H1 (cell line): ENCODE measurements at regions not wholly inside any gene's neighbourhood (a gene's known extent, or its start where the extent isn't known, plus 50 kb on each side); places are given as distances from the start of the nearest gene placed in this dataset.

Source experiments
- CTCF ChIA-PET: fragments of 300-600 bp; sonication (Branson Sonifier 250); formaldehyde crosslinking; loops from one replicate; lab custom pipeline; 2021; ENCODE audit not compliant: partially characterized antibody; lab: Charles Lee
- POLR2A ChIA-PET: fragments of 300-600 bp; sonication (Branson Sonifier 250); formaldehyde crosslinking; loops from one replicate; lab custom pipeline; 2021; ENCODE audit warnings: inconsistent platforms; ENCODE audit not compliant: partially characterized antibody; lab: Charles Lee
- DNase-seq, 2 experiments: peaks; one replicate each; pipeline versions ENCODE4 v3.0.0 to v3.0.0-alpha.2; 2010 to 2022; ENCODE audit warnings: low spot score in 2 of 2, low read depth in 1 of 2, mixed read lengths in 1 of 2
- FAIRE-seq: peaks from 2 replicates; lab custom pipeline; 2011; peaks lifted over from hg19 to GRCh38; lab: Jason Lieb, UNC
- H2AFZ ChIP-seq: 2 replicates; pipeline ENCODE4 v1.8.1; 2012; ENCODE audit warnings: low read length, inconsistent platforms
- H2AK5ac ChIP-seq: 2 replicates; pipeline ENCODE4 v1.6.1; 2013; ENCODE audit warnings: low read depth, low read length
- H2BK120ac ChIP-seq: replicated peaks from 2 replicates; pipeline ENCODE3; 2013; ENCODE audit warnings: low read depth, low read length, inconsistent platforms
- H2BK12ac ChIP-seq: 2 replicates; pipeline ENCODE4 v1.6.1; 2013; ENCODE audit warnings: low read depth, low read length
- H2BK15ac ChIP-seq: 2 replicates; pipeline ENCODE4 v1.6.1; 2013; ENCODE audit warnings: low read length
- H2BK20ac ChIP-seq: 2 replicates; pipeline ENCODE4 v1.6.1; 2013; ENCODE audit warnings: low read length
- H2BK5ac ChIP-seq: 2 replicates; pipeline ENCODE4 v1.6.1; 2013; ENCODE audit warnings: low read depth, low read length
- H3K14ac ChIP-seq: 2 replicates; pipeline ENCODE4 v1.6.1; 2013; ENCODE audit warnings: inconsistent platforms; ENCODE audit not compliant: insufficient read length
- H3K18ac ChIP-seq: 2 replicates; pipeline ENCODE4 v1.6.1; 2013; ENCODE audit warnings: low read length; ENCODE audit errors: extremely low read depth
- H3K23ac ChIP-seq: 2 replicates; pipeline ENCODE4 v1.6.1; 2013; ENCODE audit warnings: inconsistent platforms; ENCODE audit not compliant: insufficient read length
- H3K23me2 ChIP-seq: 2 replicates; pipeline ENCODE4 v1.6.1; 2013; ENCODE audit warnings: low read depth, low read length
- H3K27ac ChIP-seq: 2 replicates; pipeline ENCODE4 v1.6.1; 2011; ENCODE audit warnings: low read depth, low read length, inconsistent platforms
- H3K27me3 ChIP-seq, 4 experiments: replicated peaks in 1 of 4; 1 replicate in 1 of 4; 2 replicates in 3 of 4; pipeline versions ENCODE4 v1.6.1 to v1.8.1; 2011 to 2013; ENCODE audit warnings: low read length in 3 of 4, mild to moderate bottlenecking in 3 of 4, inconsistent platforms in 2 of 4, mixed read lengths in 2 of 4, moderate library complexity in 1 of 4; ENCODE audit not compliant: control insufficient read depth in 3 of 4, insufficient read depth in 3 of 4; ENCODE audit errors: extremely low read depth in 1 of 4
- H3K36me3 ChIP-seq, 4 experiments: 2 replicates each; pipeline versions ENCODE4 v1.6.1 to v1.8.1; 2011 to 2013; ENCODE audit warnings: mild to moderate bottlenecking in 4 of 4, low read length in 3 of 4, moderate library complexity in 2 of 4, control low read depth in 1 of 4, inconsistent platforms in 1 of 4; ENCODE audit not compliant: insufficient read depth in 4 of 4, control insufficient read depth in 2 of 4
- H3K4ac ChIP-seq: replicated peaks from 2 replicates; pipeline ENCODE3; 2013; ENCODE audit warnings: low read length, low read depth, mixed read lengths, inconsistent platforms; ENCODE audit not compliant: insufficient read length
- H3K4me1 ChIP-seq, 4 experiments: replicated peaks in 1 of 4; 1 replicate in 1 of 4; 2 replicates in 3 of 4; pipeline versions ENCODE4 v1.6.1 to v1.8.1; 2011 to 2013; ENCODE audit warnings: low read length in 3 of 4, inconsistent platforms in 2 of 4, mixed read lengths in 1 of 4; ENCODE audit not compliant: insufficient read depth in 4 of 4, control insufficient read depth in 3 of 4
- H3K4me2 ChIP-seq, 2 experiments: 2 replicates each; pipeline versions ENCODE4 v1.6.1 to v1.8.1; 2011 to 2013; ENCODE audit warnings: low read depth in 2 of 2, low read length in 2 of 2, control low read depth in 1 of 2, inconsistent platforms in 1 of 2, mild to moderate bottlenecking in 1 of 2; ENCODE audit not compliant: insufficient read depth in 1 of 2
- H3K4me3 ChIP-seq, 4 experiments: fragments of 200-600, 300-600 bp in 1 of 4; sonication (generic), shearing (Covaris generic), sonication (Bioruptor Twin) in 1 of 4; 2 replicates each; pipeline versions ENCODE4 v1.5.1 to v1.8.1; 2011 to 2016; ENCODE audit warnings: low read length in 4 of 4, low read depth in 3 of 4, control low read depth in 2 of 4, inconsistent platforms in 2 of 4, mild to moderate bottlenecking in 2 of 4, mixed read lengths in 1 of 4, moderate library complexity in 1 of 4; ENCODE audit not compliant: insufficient read depth in 2 of 4; ENCODE audit errors: extremely low read depth in 1 of 4
- H3K56ac ChIP-seq: replicated peaks from 2 replicates; pipeline ENCODE3; 2013; ENCODE audit warnings: low read depth, mild to moderate bottlenecking, mixed read lengths, low read length, inconsistent platforms; ENCODE audit not compliant: insufficient read length
- H3K79me1 ChIP-seq: 2 replicates; pipeline ENCODE4 v1.6.1; 2013; ENCODE audit warnings: low read depth, low read length, control low read depth
- H3K79me2 ChIP-seq, 2 experiments: 2 replicates each; pipeline versions ENCODE4 v1.6.1 to v1.8.1; 2012 to 2013; ENCODE audit warnings: low read length in 2 of 2, mild to moderate bottlenecking in 2 of 2, inconsistent platforms in 1 of 2; ENCODE audit not compliant: insufficient read depth in 2 of 2, control insufficient read depth in 1 of 2
- H3K9ac ChIP-seq, 4 experiments: replicated peaks in 1 of 4; 1 replicate in 1 of 4; 2 replicates in 3 of 4; pipeline versions ENCODE4 v1.6.1 to v1.8.1; 2011 to 2013; ENCODE audit warnings: low read depth in 3 of 4, low read length in 3 of 4, control low read depth in 2 of 4, mild to moderate bottlenecking in 2 of 4, moderate library complexity in 2 of 4, inconsistent platforms in 1 of 4; ENCODE audit errors: extremely low read depth in 1 of 4
- H3K9me3 ChIP-seq, 2 experiments: 2 replicates each; pipeline versions ENCODE4 v1.6.1 to v1.8.1; 2012 to 2013; ENCODE audit warnings: mild to moderate bottlenecking in 2 of 2, moderate library complexity in 2 of 2, control low read depth in 1 of 2, inconsistent platforms in 1 of 2, low read depth in 1 of 2, low read length in 1 of 2, mixed read lengths in 1 of 2; ENCODE audit not compliant: insufficient read depth in 2 of 2
- H4K20me1 ChIP-seq, 2 experiments: replicated peaks in 1 of 2; 2 replicates each; pipeline versions ENCODE3 to v1.8.1; 2011 to 2013; ENCODE audit warnings: inconsistent platforms in 2 of 2, low read length in 2 of 2, mild to moderate bottlenecking in 1 of 2; ENCODE audit not compliant: insufficient read depth in 2 of 2, control insufficient read depth in 1 of 2
- H4K5ac ChIP-seq: 2 replicates; pipeline ENCODE4 v1.6.1; 2013; ENCODE audit warnings: low read length, low read depth, mixed read lengths, inconsistent platforms; ENCODE audit not compliant: insufficient read length
- H4K8ac ChIP-seq: 2 replicates; pipeline ENCODE4 v1.8.0; 2013; ENCODE audit warnings: mild to moderate bottlenecking, moderate library complexity, low read length, inconsistent platforms; ENCODE audit not compliant: insufficient read depth; ENCODE audit errors: extremely low read depth
- H4K91ac ChIP-seq: replicated peaks from 2 replicates; pipeline ENCODE3; 2013; ENCODE audit warnings: low read length, mixed read lengths, inconsistent platforms; ENCODE audit not compliant: insufficient read length
- KDM1A ChIP-seq: fragments of 200-600, 300-600 bp; sonication (generic); IDR thresholded peaks from 2 replicates; pipeline ENCODE4 v1.7.1; 2016; ENCODE audit warnings: mild to moderate bottlenecking, low read length, borderline replicate concordance
- TAF1 ChIP-seq: IDR thresholded peaks from 2 replicates; pipeline ENCODE4 v1.6.1; 2011; ENCODE audit warnings: mild to moderate bottlenecking, low read depth, low read length
- WGBS, 2 experiments: shearing (Covaris generic) in 1 of 2; methylation state at CpG; one replicate each; pipeline versions ENCODE4 v1.1.6 to v1.1.7; 2013 to 2015; ENCODE audit warnings: low lambda C conversion rate in 2 of 2, mixed read lengths in 2 of 2, inconsistent platforms in 1 of 2, low coverage in 1 of 2, missing lambda C conversion rate in 1 of 2; ENCODE audit not compliant: insufficient replicate concordance in 2 of 2, insufficient coverage in 1 of 2, insufficient read length in 1 of 2; ENCODE audit errors: extremely low coverage in 1 of 2, missing lambda C conversion rate in 1 of 2; 5-methylcytosine and 5-hydroxymethylcytosine counted together

- CTCF ChIA-PET, result no interaction called here
- 91% methylated on average over 3 of the region's 3 CpGs; no CpG with 5 or more reads in 1 of the 2 experiments for WGBS, 2 experiments
- Histone ChIP-seq H2BK120ac (no peak overlapping the region), H2BK15ac (no peak overlapping the region), H3K9ac (no peak overlapping the region), H2BK20ac (no peak overlapping the region), H4K5ac (no peak overlapping the region), H2BK5ac (no peak overlapping the region), H3K9me3 (no peaks in the 10 kb centered on the region), H4K91ac (no peak overlapping the region), H3K23ac (no peak overlapping the region)
- no peak for FAIRE-seq
- TF ChIP-seq TAF1 (no peak), KDM1A (no peak)
- TF ChIP-seq, all 59 proteins: peak for 0
- no peak overlapping the region for H2AFZ ChIP-seq
- no peak overlapping the region for H2BK12ac ChIP-seq
- H3K23me2 ChIP-seq, result no peaks in the 10 kb centered on the region
- H2AK5ac ChIP-seq, result no peak overlapping the region
- no peaks in the 10 kb centered on the region for H3K27me3 ChIP-seq
- H3K56ac ChIP-seq, result no peak overlapping the region
- no peak overlapping the region for H3K14ac ChIP-seq
- no peaks in the 10 kb centered on the region for H3K79me1 ChIP-seq
- H3K79me2 ChIP-seq, result no peaks in the 10 kb centered on the region
- DNase-seq, result no peak
- H3K27ac ChIP-seq, result no peak overlapping the region
- H3K4me2 ChIP-seq, result no peak overlapping the region
- H4K20me1 ChIP-seq, result no peaks in the 10 kb centered on the region
- H3K18ac ChIP-seq, result no peak overlapping the region
- H3K4me1 ChIP-seq, result no peaks in the 10 kb centered on the region
- H3K4ac ChIP-seq, result no peak overlapping the region
- H3K4me3 ChIP-seq, result no peak overlapping the region
- H4K8ac ChIP-seq, result no peak overlapping the region
- POLR2A ChIA-PET, result no interaction called here
- H3K36me3 ChIP-seq, result no peaks in the 10 kb centered on the region
Measured at GRCh38 chr10:62996925-62997324, 136.2 kb upstream of the NRBF2 start.
